ENCODE measurements at regions not wholly inside any gene's neighbourhood (a gene's known extent, or its start where the extent isn't known, plus 50 kb on each side); places are given as distances from the start of the nearest gene placed in this dataset.

DNA sequence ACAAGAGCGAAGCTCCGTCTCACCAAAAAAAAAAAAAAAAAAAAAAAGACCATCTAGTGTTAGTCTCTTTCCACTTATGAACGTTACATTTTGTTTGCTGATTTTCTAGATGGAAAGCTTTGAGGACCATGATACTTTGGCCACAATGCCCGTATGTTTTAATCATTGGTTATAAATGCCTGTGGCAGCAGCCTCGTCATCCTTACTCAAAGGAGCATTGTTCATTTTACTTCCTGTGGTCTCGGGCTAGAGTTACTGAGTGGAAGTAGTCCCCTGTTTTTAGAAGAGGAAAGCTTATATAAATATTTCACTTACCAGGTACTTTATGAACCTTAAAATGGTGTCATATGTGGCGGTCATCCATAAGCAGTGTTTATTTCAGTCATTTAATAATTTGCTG lies 359.9 kb downstream of the AEBP2 start:
- TF ChIP-seq EZH2 (optimal IDR thresholded peaks at IDR 0.05; ENCODE audit: low read depth, low read length), result no peak
- TF ChIP-seq, protein P1, sequence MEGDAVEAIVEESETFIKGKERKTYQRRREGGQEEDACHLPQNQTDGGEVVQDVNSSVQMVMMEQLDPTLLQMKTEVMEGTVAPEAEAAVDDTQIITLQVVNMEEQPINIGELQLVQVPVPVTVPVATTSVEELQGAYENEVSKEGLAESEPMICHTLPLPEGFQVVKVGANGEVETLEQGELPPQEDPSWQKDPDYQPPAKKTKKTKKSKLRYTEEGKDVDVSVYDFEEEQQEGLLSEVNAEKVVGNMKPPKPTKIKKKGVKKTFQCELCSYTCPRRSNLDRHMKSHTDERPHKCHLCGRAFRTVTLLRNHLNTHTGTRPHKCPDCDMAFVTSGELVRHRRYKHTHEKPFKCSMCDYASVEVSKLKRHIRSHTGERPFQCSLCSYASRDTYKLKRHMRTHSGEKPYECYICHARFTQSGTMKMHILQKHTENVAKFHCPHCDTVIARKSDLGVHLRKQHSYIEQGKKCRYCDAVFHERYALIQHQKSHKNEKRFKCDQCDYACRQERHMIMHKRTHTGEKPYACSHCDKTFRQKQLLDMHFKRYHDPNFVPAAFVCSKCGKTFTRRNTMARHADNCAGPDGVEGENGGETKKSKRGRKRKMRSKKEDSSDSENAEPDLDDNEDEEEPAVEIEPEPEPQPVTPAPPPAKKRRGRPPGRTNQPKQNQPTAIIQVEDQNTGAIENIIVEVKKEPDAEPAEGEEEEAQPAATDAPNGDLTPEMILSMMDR (IDR thresholded peaks at IDR 0.05; ENCODE audit: low read length), result no peak
- TF ChIP-seq EZH2phosphoT487 (IDR thresholded peaks at IDR 0.05; ENCODE audit: low read length), result no peak
